IMR-90 (cell line): ENCODE measurements at regions not wholly inside any gene's neighbourhood (a gene's known extent, or its start where the extent isn't known, plus 50 kb on each side); places are given as distances from the start of the nearest gene placed in this dataset.

Experiments used
- ATAC-seq: fragments of 200-7000 bp; cut with Tn5 transposase; 2 replicates; pipeline ENCODE4 v1.9.1; 2020; ENCODE audit warnings: low read depth, mild to moderate bottlenecking, moderate library complexity
- BruUV-seq: library from RNA; stranded (reverse); fragments of 400-500 nt; replicated peaks from 2 replicates; lab custom pipeline; 2021; lab: Mats Ljungman, UMichigan
- CTCF ChIA-PET: fragments of 300-600 bp; formaldehyde crosslinking; extraction: SDS; loops from one replicate; lab custom pipeline; 2021; ENCODE audit warnings: antibody characterized with exemption; lab: Yijun Ruan, JAX
- POLR2A ChIA-PET: fragments of 300-600 bp; sonication (Branson Sonifier 250); formaldehyde crosslinking; loops from one replicate; lab custom pipeline; 2022; ENCODE audit warnings: antibody characterized with exemption; ENCODE audit not compliant: unreplicated experiment; lab: Charles Lee
- DNase-seq: peaks from one replicate; pipeline ENCODE4 v3.0.0; 2013
- H2AFZ ChIP-seq: replicated peaks from 2 replicates; pipeline ENCODE3; 2013; ENCODE audit warnings: low read length, mild to moderate bottlenecking; ENCODE audit not compliant: poor library complexity
- H2AK5ac ChIP-seq: 2 replicates; pipeline ENCODE4 v1.6.1; 2013; ENCODE audit warnings: low read depth, low read length, inconsistent platforms
- H2AK9ac ChIP-seq: replicated peaks from 2 replicates; pipeline ENCODE3; 2013; ENCODE audit warnings: mild to moderate bottlenecking, low read depth, low read length, moderate library complexity; ENCODE audit not compliant: poor library complexity
- H2BK120ac ChIP-seq: 2 replicates; pipeline ENCODE4 v1.6.1; 2013; ENCODE audit warnings: low read depth, low read length, inconsistent platforms
- H2BK15ac ChIP-seq: 3 replicates; pipeline ENCODE4 v1.6.1; 2013; ENCODE audit warnings: low read depth, low read length, inconsistent platforms
- H2BK20ac ChIP-seq: 2 replicates; pipeline ENCODE4 v1.6.1; 2013; ENCODE audit warnings: low read depth, mild to moderate bottlenecking, inconsistent platforms, low read length, moderate library complexity
- H2BK5ac ChIP-seq: 2 replicates; pipeline ENCODE4 v1.6.1; 2013; ENCODE audit warnings: mild to moderate bottlenecking, low read depth, low read length, inconsistent platforms; ENCODE audit not compliant: poor library complexity, severe bottlenecking
- H3K14ac ChIP-seq: replicated peaks from 2 replicates; pipeline ENCODE4 v1.6.1; 2013; ENCODE audit warnings: low read depth, low read length, inconsistent platforms
- H3K18ac ChIP-seq: 2 replicates; pipeline ENCODE4 v1.6.1; 2013; ENCODE audit warnings: low read depth, low read length, control low read depth
- H3K23ac ChIP-seq: 2 replicates; pipeline ENCODE4 v1.6.1; 2013; ENCODE audit warnings: low read depth, low read length, inconsistent platforms
- H3K27ac ChIP-seq: 2 replicates; pipeline ENCODE4 v1.5.1; 2013; ENCODE audit warnings: mild to moderate bottlenecking, control low read depth, low read length; ENCODE audit not compliant: insufficient read depth
- H3K27me3 ChIP-seq: 2 replicates; pipeline ENCODE4 v1.6.1; 2013; ENCODE audit warnings: low read length; ENCODE audit not compliant: control insufficient read depth, insufficient read depth
- H3K36me3 ChIP-seq: 2 replicates; pipeline ENCODE4 v1.6.1; 2013; ENCODE audit warnings: low read length, mixed read lengths; ENCODE audit not compliant: control insufficient read depth, insufficient read depth
- H3K4ac ChIP-seq: 2 replicates; pipeline ENCODE4 v1.6.1; 2013; ENCODE audit warnings: low read depth, low read length, inconsistent platforms
- H3K4me1 ChIP-seq: 2 replicates; pipeline ENCODE4 v1.6.1; 2013; ENCODE audit warnings: low read length, mixed read lengths; ENCODE audit not compliant: control insufficient read depth, insufficient read depth
- H3K4me2 ChIP-seq: 2 replicates; pipeline ENCODE4 v1.6.1; 2013; ENCODE audit warnings: low read depth, mild to moderate bottlenecking, control low read depth, low read length, moderate library complexity
- H3K4me3 ChIP-seq: 2 replicates; pipeline ENCODE4 v1.5.1; 2013; ENCODE audit warnings: low read depth, mild to moderate bottlenecking, control low read depth, low read length, moderate library complexity; ENCODE audit not compliant: insufficient read depth
- H3K56ac ChIP-seq: 2 replicates; pipeline ENCODE4 v1.6.1; 2013; ENCODE audit warnings: low read length, inconsistent platforms; ENCODE audit not compliant: insufficient read depth; ENCODE audit errors: extremely low read depth
- H3K79me1 ChIP-seq, 2 experiments: 2 replicates each; pipeline ENCODE4 v1.6.1; 2013; ENCODE audit warnings: low read length in 2 of 2, inconsistent platforms in 1 of 2, low read depth in 1 of 2
- H3K9ac ChIP-seq: 2 replicates; pipeline ENCODE4 v1.6.1; 2013; ENCODE audit warnings: low read depth, low read length, control low read depth
- H3K9me1 ChIP-seq: 2 replicates; pipeline ENCODE4 v1.6.1; 2013; ENCODE audit warnings: low read length, inconsistent platforms; ENCODE audit not compliant: insufficient read depth
- H3K9me3 ChIP-seq: 2 replicates; pipeline ENCODE4 v1.6.1; 2013; ENCODE audit warnings: low read length; ENCODE audit not compliant: control insufficient read depth, insufficient read depth
- H4K20me1 ChIP-seq: 2 replicates; pipeline ENCODE4 v1.6.1; 2013; ENCODE audit warnings: low read length, inconsistent platforms; ENCODE audit not compliant: insufficient read depth
- H4K5ac ChIP-seq: 2 replicates; pipeline ENCODE4 v1.6.1; 2013; ENCODE audit warnings: mild to moderate bottlenecking, low read depth, low read length, control low read depth
- H4K8ac ChIP-seq, 2 experiments: 2 replicates each; pipeline ENCODE4 v1.6.1; 2013; ENCODE audit warnings: low read depth in 2 of 2, low read length in 2 of 2, control low read depth in 1 of 2, inconsistent platforms in 1 of 2
- H4K91ac ChIP-seq: 2 replicates; pipeline ENCODE4 v1.6.1; 2013; ENCODE audit warnings: low read depth, low read length, inconsistent platforms; ENCODE audit not compliant: insufficient read depth
- CHD1 ChIP-seq: IDR thresholded peaks from 2 replicates; pipeline ENCODE4 v1.6.1; 2012; ENCODE audit warnings: low read depth, low read length, improper control_type of control experiment
- FOS ChIP-seq: fragments of 150-350 bp; IDR thresholded peaks from 2 replicates; pipeline ENCODE4 v1.6.1; 2016; ENCODE audit warnings: low read depth, low read length
- MAFK ChIP-seq: IDR thresholded peaks from 2 replicates; pipeline ENCODE4 v1.6.1; 2012; ENCODE audit warnings: low read depth, low read length, improper control_type of control experiment
- MXI1 ChIP-seq: IDR thresholded peaks from 2 replicates; pipeline ENCODE4 v1.6.1; 2012; ENCODE audit warnings: low read depth, mild to moderate bottlenecking, low read length, moderate library complexity, borderline replicate concordance
- NFE2L2 ChIP-seq: fragments of 150-350 bp; IDR thresholded peaks from 2 replicates; pipeline ENCODE4 v1.6.1; 2016; ENCODE audit warnings: low read depth, mild to moderate bottlenecking, low read length
- RAD21 ChIP-seq: IDR thresholded peaks from 2 replicates; pipeline ENCODE4 v1.6.1; 2012; ENCODE audit warnings: low read length, improper control_type of control experiment
- RCOR1 ChIP-seq: IDR thresholded peaks from 2 replicates; pipeline ENCODE4 v1.6.1; 2012; ENCODE audit warnings: mild to moderate bottlenecking, low read length, improper control_type of control experiment; ENCODE audit not compliant: insufficient replicate concordance
- RFX5 ChIP-seq: IDR thresholded peaks from 2 replicates; pipeline ENCODE4 v1.8.0; 2012; ENCODE audit warnings: low read depth, mild to moderate bottlenecking, low read length, moderate library complexity
- SMC3 ChIP-seq: fragments of 150-350 bp; IDR thresholded peaks from 2 replicates; pipeline ENCODE4 v1.6.1; 2016; ENCODE audit warnings: low read depth, mild to moderate bottlenecking, antibody characterized with exemption, low read length, moderate library complexity
- WGBS, 2 experiments: methylation state at CpG; one replicate each; pipeline versions ENCODE4 v1.1.5 to v1.1.7; 2013; ENCODE audit warnings: missing lambda C conversion rate in 2 of 2; ENCODE audit not compliant: insufficient read length in 1 of 2; ENCODE audit errors: extremely low coverage in 2 of 2; 5-methylcytosine and 5-hydroxymethylcytosine counted together
- dilution Hi-C: fragments of 300-500 bp; cut with HindIII; formaldehyde crosslinking; loops from one replicate; pipeline ENCODE4 v1.14.3; 2018; ENCODE audit warnings: low sequenced_read_pairs; ENCODE audit not compliant: unreplicated experiment
- in situ Hi-C: fragments of 300-500 bp; cut with MboI; formaldehyde crosslinking; loops from 3 replicates; pipeline ENCODE4 v1.14.3; 2019; ENCODE audit warnings: low sequenced_read_pairs, inconsistent platforms, mixed read lengths
- intact Hi-C: fragments of 100-400 bp; cut with micrococcal nuclease; formaldehyde crosslinking; loops from 2 replicates; pipeline ENCODE4 v1.10.0; 2022
- TF ChIP-seq, protein P1 (sequence below): fragments of 150-350 bp; IDR thresholded peaks from 2 replicates; pipeline ENCODE4 v1.6.1; 2017; ENCODE audit warnings: mild to moderate bottlenecking, antibody characterized with exemption, low read length, low read depth
- TF ChIP-seq, protein P2 (sequence below): conservative IDR thresholded peaks from 2 replicates; pipeline ENCODE4 v1.5.1; 2012; ENCODE audit warnings: mild to moderate bottlenecking, low read depth, low read length, improper control_type of control experiment
- TF ChIP-seq, protein P3 (sequence below): fragments of 150-350 bp; IDR thresholded peaks from 2 replicates; pipeline ENCODE4 v1.6.1; 2016; ENCODE audit warnings: low read depth, mild to moderate bottlenecking, low read length, moderate library complexity, borderline replicate concordance

DNA sequence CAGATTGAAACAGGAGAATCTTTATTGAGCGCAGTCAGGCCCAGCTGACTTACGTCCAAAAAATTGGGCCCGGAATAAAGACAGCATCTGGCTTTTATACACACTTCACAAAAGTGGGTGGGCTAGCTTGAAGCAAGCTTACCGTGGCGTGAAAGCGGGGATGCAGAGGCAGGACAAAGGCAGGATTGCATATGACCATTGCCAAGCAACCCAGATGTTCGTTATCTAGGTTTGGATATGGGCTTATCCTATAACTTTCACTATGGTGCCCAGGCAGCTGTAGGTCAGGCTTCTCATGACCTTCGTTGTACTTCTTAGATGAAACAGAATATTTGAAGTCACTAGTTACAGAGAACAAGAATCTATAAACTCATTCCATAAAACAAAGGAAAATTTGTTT, 1575.6 kb upstream of the RAG2 start:
- Histone ChIP-seq H2BK5ac (no peak overlapping the region), H3K9me3 (peaks cover 2% of the 10 kb centered on the region; the same call in 1 of the 2 replicates), H2AK9ac (no peak overlapping the region), H4K5ac (no peak overlapping the region), H3K9ac (no peak overlapping the region), H2AK5ac (no peak overlapping the region), H4K91ac (no peak overlapping the region), H2BK15ac (no peak overlapping the region), H3K36me3 (no peaks in the 10 kb centered on the region), H2BK20ac (no peak overlapping the region), H3K27me3 (no peaks in the 10 kb centered on the region), H3K4me2 (no peak overlapping the region), H3K4ac (no peak overlapping the region), H2BK120ac (no peak overlapping the region), H4K8ac (no peak overlapping the region), H3K14ac (no peak overlapping the region), H3K79me1 (no peaks in the 10 kb centered on the region), H3K4me3 (no peak overlapping the region), H3K18ac (no peak overlapping the region), H3K4me1 (no peaks in the 10 kb centered on the region), H3K56ac (no peak overlapping the region), H2AFZ (no peak overlapping the region), H4K20me1 (no peaks in the 10 kb centered on the region), H3K9me1 (no peaks in the 10 kb centered on the region), H3K23ac (no peak overlapping the region), H3K27ac (no peak overlapping the region)
- DNase-seq (no peak), ATAC-seq (no peak)
- BruUV-seq: no TSS peak
- no CpG with 5 or more reads among the region's 8 CpGs for WGBS, 2 experiments
- dilution Hi-C loops: no loop called here
- ChIA-PET POLR2A (no interaction called here), CTCF (no interaction called here)
- TF ChIP-seq, protein P1, sequence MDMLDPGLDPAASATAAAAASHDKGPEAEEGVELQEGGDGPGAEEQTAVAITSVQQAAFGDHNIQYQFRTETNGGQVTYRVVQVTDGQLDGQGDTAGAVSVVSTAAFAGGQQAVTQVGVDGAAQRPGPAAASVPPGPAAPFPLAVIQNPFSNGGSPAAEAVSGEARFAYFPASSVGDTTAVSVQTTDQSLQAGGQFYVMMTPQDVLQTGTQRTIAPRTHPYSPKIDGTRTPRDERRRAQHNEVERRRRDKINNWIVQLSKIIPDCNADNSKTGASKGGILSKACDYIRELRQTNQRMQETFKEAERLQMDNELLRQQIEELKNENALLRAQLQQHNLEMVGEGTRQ: no peak
- TF ChIP-seq RCOR1 (no peak), RFX5 (no peak), CHD1 (no peak), SMC3 (no peak), MXI1 (no peak), MAFK (no peak), FOS (no peak), RAD21 (no peak), NFE2L2 (no peak)
- TF ChIP-seq, protein P2, sequence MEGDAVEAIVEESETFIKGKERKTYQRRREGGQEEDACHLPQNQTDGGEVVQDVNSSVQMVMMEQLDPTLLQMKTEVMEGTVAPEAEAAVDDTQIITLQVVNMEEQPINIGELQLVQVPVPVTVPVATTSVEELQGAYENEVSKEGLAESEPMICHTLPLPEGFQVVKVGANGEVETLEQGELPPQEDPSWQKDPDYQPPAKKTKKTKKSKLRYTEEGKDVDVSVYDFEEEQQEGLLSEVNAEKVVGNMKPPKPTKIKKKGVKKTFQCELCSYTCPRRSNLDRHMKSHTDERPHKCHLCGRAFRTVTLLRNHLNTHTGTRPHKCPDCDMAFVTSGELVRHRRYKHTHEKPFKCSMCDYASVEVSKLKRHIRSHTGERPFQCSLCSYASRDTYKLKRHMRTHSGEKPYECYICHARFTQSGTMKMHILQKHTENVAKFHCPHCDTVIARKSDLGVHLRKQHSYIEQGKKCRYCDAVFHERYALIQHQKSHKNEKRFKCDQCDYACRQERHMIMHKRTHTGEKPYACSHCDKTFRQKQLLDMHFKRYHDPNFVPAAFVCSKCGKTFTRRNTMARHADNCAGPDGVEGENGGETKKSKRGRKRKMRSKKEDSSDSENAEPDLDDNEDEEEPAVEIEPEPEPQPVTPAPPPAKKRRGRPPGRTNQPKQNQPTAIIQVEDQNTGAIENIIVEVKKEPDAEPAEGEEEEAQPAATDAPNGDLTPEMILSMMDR: no peak
- TF ChIP-seq, protein P3, sequence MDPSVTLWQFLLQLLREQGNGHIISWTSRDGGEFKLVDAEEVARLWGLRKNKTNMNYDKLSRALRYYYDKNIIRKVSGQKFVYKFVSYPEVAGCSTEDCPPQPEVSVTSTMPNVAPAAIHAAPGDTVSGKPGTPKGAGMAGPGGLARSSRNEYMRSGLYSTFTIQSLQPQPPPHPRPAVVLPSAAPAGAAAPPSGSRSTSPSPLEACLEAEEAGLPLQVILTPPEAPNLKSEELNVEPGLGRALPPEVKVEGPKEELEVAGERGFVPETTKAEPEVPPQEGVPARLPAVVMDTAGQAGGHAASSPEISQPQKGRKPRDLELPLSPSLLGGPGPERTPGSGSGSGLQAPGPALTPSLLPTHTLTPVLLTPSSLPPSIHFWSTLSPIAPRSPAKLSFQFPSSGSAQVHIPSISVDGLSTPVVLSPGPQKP: no peak
- intact Hi-C loops: no loop called here
- in situ Hi-C loops: no loop called here
